B cell (primary cell): ENCODE measurements at regions not wholly inside any gene's neighbourhood (a gene's known extent, or its start where the extent isn't known, plus 50 kb on each side); places are given as distances from the start of the nearest gene placed in this dataset.

Experiments
- ATAC-seq: fragments of 200-7000 bp; cut with Tn5 transposase; one replicate; pipeline ENCODE4 v1.10.0; 2021; ENCODE audit warnings: low read depth, mild to moderate bottlenecking, moderate number of reproducible peaks, moderate library complexity
- CTCF ChIA-PET: fragments of 350-600 bp; sonication (Branson Sonifier 250); formaldehyde crosslinking; loops from one replicate; lab custom pipeline; 2021; ENCODE audit warnings: antibody characterized with exemption, inconsistent platforms; lab: Charles Lee
- POLR2A ChIA-PET: fragments of 350-600 bp; sonication (Branson Sonifier 250); formaldehyde crosslinking; loops from one replicate; lab custom pipeline; 2021; ENCODE audit warnings: antibody characterized with exemption; lab: Charles Lee
- DNase-seq: peaks from one replicate; pipeline ENCODE4 v3.0.0; 2013
- H2AFZ ChIP-seq: 2 replicates; pipeline ENCODE4 v1.6.1; 2012; ENCODE audit warnings: mild to moderate bottlenecking, low read depth, low read length; ENCODE audit not compliant: insufficient read depth, poor library complexity, severe bottlenecking
- H3K27ac ChIP-seq, 2 donors: 1 replicate in 1 of 2; 2 replicates in 1 of 2; pipeline ENCODE4 v1.5.1; 2012 to 2013; ENCODE audit warnings: low read length in 2 of 2, mild to moderate bottlenecking in 2 of 2, moderate library complexity in 1 of 2
- H3K27me3 ChIP-seq, 4 experiments: fragments of 200-600 bp in 1 of 4; sonication (generic) in 1 of 4; replicated peaks in 1 of 4; 1 replicate in 2 of 4; 2 replicates in 2 of 4; pipeline versions ENCODE4 v1.6.1 to v1.7.0; 2013 to 2016; ENCODE audit warnings: low read length in 3 of 4, mild to moderate bottlenecking in 2 of 4, mixed read lengths in 1 of 4, moderate library complexity in 1 of 4; ENCODE audit not compliant: insufficient read depth in 4 of 4, control insufficient read depth in 3 of 4; ENCODE audit errors: control extremely low read depth in 1 of 4
- H3K36me3 ChIP-seq, 2 experiments: replicated peaks in 1 of 2; 1 replicate in 1 of 2; 2 replicates in 1 of 2; pipeline versions ENCODE4 v1.6.1 to v1.7.1; 2013; ENCODE audit warnings: low read length in 1 of 2; ENCODE audit not compliant: insufficient read depth in 2 of 2, control insufficient read depth in 1 of 2; ENCODE audit errors: control extremely low read depth in 1 of 2, extremely low read depth in 1 of 2
- H3K4me1 ChIP-seq, 2 donors: fragments of 200-600 bp in 1 of 2; sonication (generic) in 1 of 2; 1 replicate in 1 of 2; 2 replicates in 1 of 2; pipeline versions ENCODE4 v1.5.1 to v1.6.1; 2013 to 2017; ENCODE audit warnings: low read length in 2 of 2; ENCODE audit not compliant: control insufficient read depth in 2 of 2, insufficient read depth in 2 of 2
- H3K4me2 ChIP-seq: replicated peaks from 2 replicates; pipeline ENCODE3; 2012; ENCODE audit warnings: mild to moderate bottlenecking, low read depth, low read length; ENCODE audit not compliant: poor library complexity, severe bottlenecking
- H3K4me3 ChIP-seq, 5 experiments: fragments of 200-600 bp in 1 of 5; sonication (generic) in 1 of 5; 1 replicate in 3 of 5; 2 replicates in 2 of 5; pipeline versions ENCODE4 v1.5.1 to v1.7.0; 2011 to 2016; ENCODE audit warnings: low read length in 4 of 5, mild to moderate bottlenecking in 4 of 5, low read depth in 2 of 5, control low read depth in 1 of 5, moderate library complexity in 1 of 5; ENCODE audit not compliant: insufficient read depth in 1 of 5; ENCODE audit errors: control extremely low read depth in 1 of 5, extremely low read depth in 1 of 5
- H3K79me2 ChIP-seq: fragments of 200-600 bp; sonication (generic); one replicate; pipeline ENCODE4 v1.6.0; 2016; ENCODE audit warnings: low read length; ENCODE audit not compliant: control insufficient read depth, insufficient read depth
- H3K9ac ChIP-seq: fragments of 200-600 bp; sonication (generic); 2 replicates; pipeline ENCODE4 v1.6.1; 2017; ENCODE audit warnings: mild to moderate bottlenecking, low read length, moderate library complexity
- H3K9me3 ChIP-seq, 3 donors: one replicate each; pipeline versions ENCODE4 v1.6.1 to v1.7.1; 2013; ENCODE audit warnings: low read length in 2 of 3; ENCODE audit not compliant: control insufficient read depth in 2 of 3, insufficient read depth in 1 of 3; ENCODE audit errors: control extremely low read depth in 1 of 3
- H4K20me1 ChIP-seq: 2 replicates; pipeline ENCODE4 v1.6.0; 2012; ENCODE audit warnings: mild to moderate bottlenecking, low read length; ENCODE audit not compliant: insufficient read depth, control insufficient read depth, poor library complexity, severe bottlenecking
- H3K27ac Mint-ChIP-seq: one replicate; pipeline ENCODE4 v1.8.0; 2021; ENCODE audit warnings: mixed read lengths
- H3K27me3 Mint-ChIP-seq: one replicate; pipeline ENCODE4 v1.8.0; 2021; ENCODE audit warnings: mixed read lengths
- H3K4me1 Mint-ChIP-seq: one replicate; pipeline ENCODE4 v1.8.0; 2021; ENCODE audit warnings: mixed read lengths
- H3K4me3 Mint-ChIP-seq: one replicate; pipeline ENCODE4 v1.8.0; 2021; ENCODE audit warnings: mixed read lengths
- H3K9me3 Mint-ChIP-seq: one replicate; pipeline ENCODE4 v1.8.0; 2022; ENCODE audit warnings: mixed read lengths; ENCODE audit not compliant: insufficient read depth
- CTCF ChIP-seq: fragments of 200-600 bp; IDR thresholded peaks from one replicate; pipeline ENCODE4 v1.8.0; 2022; ENCODE audit warnings: antibody characterized with exemption, mild to moderate bottlenecking
- EZH2 ChIP-seq: IDR thresholded peaks from 2 replicates; pipeline ENCODE4 v1.6.1; 2012; ENCODE audit warnings: borderline replicate concordance, low read depth, mild to moderate bottlenecking, moderate library complexity, low read length; ENCODE audit not compliant: insufficient read depth, poor library complexity, severe bottlenecking
- WGBS: methylation state at CpG from one replicate; pipeline ENCODE4 v1.1.5; 2013; ENCODE audit warnings: missing lambda C conversion rate; ENCODE audit not compliant: insufficient coverage; 5-methylcytosine and 5-hydroxymethylcytosine counted together
- intact Hi-C: fragments of 100-400 bp; cut with micrococcal nuclease; formaldehyde crosslinking; loops from one replicate; pipeline ENCODE4 v1.10.0; 2022

GRCh38 chr2:239726091-239726591 lies 299.0 kb downstream of the NDUFA10 start:
- TF ChIP-seq EZH2: no peak
- no peak for TF ChIP-seq CTCF
- Histone ChIP-seq H3K9ac (no peak overlapping the region), H2AFZ (no peak overlapping the region), H3K79me2 (no peaks in the 10 kb centered on the region), H3K36me3 (no peaks in the 10 kb centered on the region), H3K27ac (no peak overlapping the region), H3K4me3 (no peak overlapping the region), H3K9me3 (no peaks in the 10 kb centered on the region), H3K4me1 (no peaks in the 10 kb centered on the region), H4K20me1 (no peaks in the 10 kb centered on the region), H3K4me2 (no peak overlapping the region), H3K27me3 (no peaks in the 10 kb centered on the region)
- Mint-ChIP-seq H3K9me3 (no peaks in the 10 kb centered on the region), H3K4me3 (no peak overlapping the region), H3K4me1 (no peaks in the 10 kb centered on the region), H3K27ac (no peak overlapping the region), H3K27me3 (no peaks in the 10 kb centered on the region)
- intact Hi-C loops: no loop called here
- DNase-seq: no peak
- ChIA-PET CTCF (no interaction called here), POLR2A (no interaction called here)
- no peak for ATAC-seq
- 89% methylated on average over 16 of the region's 18 CpGs for WGBS

- DNase-seq (no peak), ATAC-seq (no peak)
- ChIA-PET CTCF (no interaction called here), POLR2A (no interaction called here)
- H3K4me1 Mint-ChIP-seq: no peaks in the 10 kb centered on the region
- H3K4me1 ChIP-seq: no peaks in the 10 kb centered on the region
- no peak overlapping the region for H3K9ac ChIP-seq
- H3K27me3 ChIP-seq: no peaks in the 10 kb centered on the region
- H3K27ac ChIP-seq: no peak overlapping the region
- intact Hi-C loops: no loop called here
- H2AFZ ChIP-seq: no peak overlapping the region
- no peak for TF ChIP-seq EZH2
- TF ChIP-seq CTCF: no peak
- H3K9me3 ChIP-seq: no peaks in the 10 kb centered on the region
- no peaks in the 10 kb centered on the region for H3K9me3 Mint-ChIP-seq
- no peak overlapping the region for H3K4me3 ChIP-seq
- H3K36me3 ChIP-seq: no peaks in the 10 kb centered on the region
- 100% methylated on average over 6 of the region's 7 CpGs for WGBS
- H3K4me3 Mint-ChIP-seq: no peak overlapping the region
- no peaks in the 10 kb centered on the region for H3K79me2 ChIP-seq
- no peak overlapping the region for H3K27ac Mint-ChIP-seq
- H4K20me1 ChIP-seq: no peaks in the 10 kb centered on the region
- H3K4me2 ChIP-seq: no peak overlapping the region
- H3K27me3 Mint-ChIP-seq: no peaks in the 10 kb centered on the region
These were observed 299.6 kb downstream of the NDUFA10 start for GRCh38 chr2:239725551-239725890.
